ENCODE measurements at regions not wholly inside any gene's neighbourhood (a gene's known extent, or its start where the extent isn't known, plus 50 kb on each side); places are given as distances from the start of the nearest gene placed in this dataset.

- Histone ChIP-seq H3K27me3 (no peaks in the 10 kb centered on the region), H3K36me3 (no peaks in the 10 kb centered on the region), H3K27ac (no peak overlapping the region), H3K9me3 (no peaks in the 10 kb centered on the region), H3K4me1 (no peaks in the 10 kb centered on the region), H3K4me3 (no peak overlapping the region)
- WGBS, 2 donors (ENCODE audit: low coverage in 1 of 2): 69 to 81% methylated on average over 9 to 11 of the region's 11 CpGs
- no peak for ATAC-seq
- TF ChIP-seq POLR2AphosphoS5 (IDR thresholded peaks at IDR 0.05) (no peak), CTCF (IDR thresholded peaks at IDR 0.05) (no peak), EP300 (IDR thresholded peaks at IDR 0.05) (no peak), POLR2A (IDR thresholded peaks at IDR 0.05) (no peak)
Observed at GRCh38 chr21:17738176-17738953, 80.8 kb downstream of the C21orf91 start.

GRCh38 chr21:17736072-17736471, 83.1 kb downstream of the C21orf91 start:
- H3K4me3 ChIP-seq: no peak overlapping the region
- TF ChIP-seq POLR2AphosphoS5 (IDR thresholded peaks at IDR 0.05) (no peak), CTCF (IDR thresholded peaks at IDR 0.05) (no peak), POLR2A (IDR thresholded peaks at IDR 0.05) (no peak), EP300 (IDR thresholded peaks at IDR 0.05) (no peak)
- H3K36me3 ChIP-seq: no peaks in the 10 kb centered on the region
- ATAC-seq: no peak
- no peaks in the 10 kb centered on the region for H3K4me1 ChIP-seq
- H3K9me3 ChIP-seq: no peaks in the 10 kb centered on the region
- H3K27ac ChIP-seq: no peak overlapping the region
- 74 to 78% methylated on average over 5 of the region's 5 CpGs for WGBS, 2 donors (ENCODE audit: low coverage in 1 of 2)
- no peaks in the 10 kb centered on the region for H3K27me3 ChIP-seq

GRCh38 chr21:17733209-17733608, 85.9 kb downstream of the C21orf91 start:
- no peak for TF ChIP-seq POLR2AphosphoS5 (IDR thresholded peaks at IDR 0.05)
- no peak for TF ChIP-seq CTCF (IDR thresholded peaks at IDR 0.05)
- no peak for TF ChIP-seq POLR2A (IDR thresholded peaks at IDR 0.05)
- TF ChIP-seq EP300 (IDR thresholded peaks at IDR 0.05): no peak
- ATAC-seq: no peak
- H3K4me3 ChIP-seq: no peak overlapping the region
- H3K36me3 ChIP-seq: no peaks in the 10 kb centered on the region
- H3K9me3 ChIP-seq: no peaks in the 10 kb centered on the region
- no peaks in the 10 kb centered on the region for H3K27me3 ChIP-seq
- WGBS, 2 donors (ENCODE audit: low coverage in 1 of 2): 85 to 87% methylated on average over 4 to 5 of the region's 5 CpGs
- H3K4me1 ChIP-seq: no peaks in the 10 kb centered on the region
- H3K27ac ChIP-seq: no peak overlapping the region

GRCh38 chr21:17732306-17732705, 86.8 kb downstream of the C21orf91 start:
- WGBS, 2 donors (ENCODE audit: low coverage in 1 of 2): 33 to 64% methylated on average over 2 of the region's 2 CpGs
- no peaks in the 10 kb centered on the region for H3K9me3 ChIP-seq
- TF ChIP-seq CTCF (IDR thresholded peaks at IDR 0.05) (no peak), POLR2A (IDR thresholded peaks at IDR 0.05) (no peak), EP300 (IDR thresholded peaks at IDR 0.05) (no peak), POLR2AphosphoS5 (IDR thresholded peaks at IDR 0.05) (no peak)
- H3K27ac ChIP-seq: no peak overlapping the region
- H3K36me3 ChIP-seq: no peaks in the 10 kb centered on the region
- no peaks in the 10 kb centered on the region for H3K27me3 ChIP-seq
- no peak for ATAC-seq
- H3K4me3 ChIP-seq: no peak overlapping the region
- no peaks in the 10 kb centered on the region for H3K4me1 ChIP-seq

GRCh38 chr21:17731554-17731953, 87.6 kb downstream of the C21orf91 start:
- Histone ChIP-seq H3K27ac (no peak overlapping the region), H3K4me3 (no peak overlapping the region), H3K4me1 (no peaks in the 10 kb centered on the region), H3K9me3 (no peaks in the 10 kb centered on the region), H3K27me3 (no peaks in the 10 kb centered on the region), H3K36me3 (no peaks in the 10 kb centered on the region)
- ATAC-seq: no peak
- TF ChIP-seq EP300 (IDR thresholded peaks at IDR 0.05) (no peak), CTCF (IDR thresholded peaks at IDR 0.05) (no peak), POLR2A (IDR thresholded peaks at IDR 0.05) (no peak), POLR2AphosphoS5 (IDR thresholded peaks at IDR 0.05) (no peak)
- WGBS, 2 donors (ENCODE audit: low coverage in 1 of 2): 79 to 90% methylated on average over 2 to 4 of the region's 4 CpGs

Data from gastroesophageal sphincter (tissue), 4 donors.